Astrocyte of the spinal cord (primary cell): ENCODE measurements at regions not wholly inside any gene's neighbourhood (a gene's known extent, or its start where the extent isn't known, plus 50 kb on each side); places are given as distances from the start of the nearest gene placed in this dataset.

Experiments
- DNase-seq: peaks from one replicate; pipeline ENCODE4 v3.0.0; 2011; ENCODE audit warnings: low read depth, low spot score
- H3K4me3 ChIP-seq: 2 replicates; pipeline ENCODE4 v1.5.1; 2011; ENCODE audit warnings: low read depth, mild to moderate bottlenecking, low read length, moderate library complexity
- CTCF ChIP-seq: IDR thresholded peaks from 2 replicates; pipeline ENCODE4 v1.5.1; 2012; ENCODE audit warnings: low read depth, mild to moderate bottlenecking, low read length, inconsistent platforms
- in situ Hi-C: cut with HindIII; loops from 2 replicates; pipeline ENCODE4 v1.10.0; 2017; ENCODE audit warnings: low sequenced_read_pairs

DNA sequence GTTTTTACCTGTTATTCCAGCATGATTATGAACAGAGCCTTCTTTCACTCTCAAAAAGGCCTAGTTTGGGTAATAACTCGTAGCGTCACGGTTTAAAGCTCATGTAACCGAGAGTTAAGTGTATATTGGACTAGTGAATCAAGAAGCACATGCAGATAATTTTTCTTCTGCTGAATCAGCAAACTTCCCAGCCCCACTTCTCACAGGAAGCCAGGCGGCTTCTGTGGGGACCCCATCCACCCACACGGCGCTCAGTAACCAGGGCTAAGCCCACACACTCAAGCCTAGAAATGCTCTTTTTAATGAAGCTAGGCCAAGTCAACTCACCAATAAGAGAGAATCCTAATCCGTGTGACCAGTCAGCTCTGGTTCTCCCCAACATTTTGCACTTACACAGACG, 191.2 kb upstream of the MGMT start:
- DNase-seq: no peak
- in situ Hi-C loops: no loop called here
- no peak for TF ChIP-seq CTCF

GRCh38 chr10:129277084-129277483, 190.0 kb upstream of the MGMT start:
- in situ Hi-C loops: no loop called here
- no peak for TF ChIP-seq CTCF
- DNase-seq: no peak
- H3K4me3 ChIP-seq: no peak overlapping the region

More for the DNA sequence above, 191.2 kb upstream of the MGMT start:
- no peak overlapping the region for H3K4me3 ChIP-seq

GRCh38 chr10:129277841-129278240, 189.2 kb upstream of the MGMT start:
- DNase-seq: no peak
- in situ Hi-C loops: no loop called here
- no peak overlapping the region for H3K4me3 ChIP-seq
- no peak for TF ChIP-seq CTCF

- DNase-seq: no peak
- in situ Hi-C loops: no loop called here
- no peak overlapping the region for H3K4me3 ChIP-seq
- TF ChIP-seq CTCF: no peak
These were observed 188.4 kb upstream of the MGMT start for GRCh38 chr10:129278686-129279085.

DNA sequence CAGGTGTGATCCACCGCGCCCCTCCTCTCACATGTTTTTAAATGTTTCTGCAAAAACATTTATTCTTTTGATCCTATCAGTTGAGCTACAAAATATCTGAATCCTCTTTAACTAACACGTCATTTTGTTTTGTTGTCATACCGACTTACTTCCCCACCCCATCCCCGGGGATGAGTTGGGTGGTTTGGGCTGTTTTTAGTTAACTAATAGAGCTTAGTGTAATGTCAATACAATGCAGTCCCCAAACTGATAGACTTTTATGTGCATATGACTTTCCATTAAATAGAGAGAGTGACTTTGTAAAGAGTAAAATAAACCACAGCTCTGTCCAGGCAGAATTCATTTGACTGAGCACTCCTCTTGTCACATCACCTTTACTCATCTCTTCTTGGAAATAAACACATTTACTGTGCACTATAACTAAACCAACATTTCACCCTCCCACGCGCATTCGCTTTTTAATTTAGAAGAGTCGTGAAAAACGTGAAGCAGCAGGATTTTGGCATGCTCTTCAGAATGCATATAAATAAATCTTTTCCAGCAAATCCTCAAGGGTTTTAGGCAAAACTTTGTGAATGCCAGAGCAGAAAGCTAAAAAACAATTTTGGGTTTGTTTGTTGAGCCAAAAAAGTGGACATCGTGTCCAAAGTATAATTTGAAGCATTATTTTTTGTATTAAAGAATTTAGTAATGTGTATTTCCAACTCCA, 187.4 kb upstream of the MGMT start:
- no peak overlapping the region for H3K4me3 ChIP-seq
- in situ Hi-C loops: no loop called here
- DNase-seq: no peak
- TF ChIP-seq CTCF: no peak

DNA sequence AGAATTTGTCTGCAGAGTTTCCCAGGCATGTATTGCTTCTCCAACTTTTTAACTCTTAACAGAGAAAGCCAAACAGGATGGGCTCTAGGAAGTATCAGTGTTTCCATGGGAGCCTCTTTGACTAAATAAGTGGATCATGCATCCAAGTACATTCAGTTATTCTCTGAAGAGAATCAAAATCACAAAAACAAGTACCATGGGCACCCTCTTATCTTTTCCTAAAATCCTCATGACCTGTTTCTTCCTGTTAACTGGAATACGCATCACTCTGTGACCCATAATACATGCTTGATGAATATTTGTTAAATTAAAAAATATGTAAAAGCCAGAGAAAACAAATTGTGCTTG, 186.9 kb upstream of the MGMT start:
- H3K4me3 ChIP-seq: no peak overlapping the region
- in situ Hi-C loops: no loop called here
- no peak for DNase-seq
- TF ChIP-seq CTCF: no peak
